CD4-positive, CD25-positive, alpha-beta regulatory T cell (primary cell): ENCODE measurements at regions not wholly inside any gene's neighbourhood (a gene's known extent, or its start where the extent isn't known, plus 50 kb on each side); places are given as distances from the start of the nearest gene placed in this dataset.

ENCODE experiments used
- ATAC-seq, 2 donors: fragments of 150-1000 bp; cut with Tn5 transposase; one replicate each; pipeline ENCODE4 v1.10.0; 2021; ENCODE audit warnings: low read depth in 2 of 2, moderate number of reproducible peaks in 2 of 2, moderate library complexity in 1 of 2
- DNase-seq, 3 donors: peaks; one replicate each; pipeline versions ENCODE4 v3.0.0 to v3.0.0-alpha.2; 2012 to 2022; ENCODE audit warnings: mixed read lengths in 1 of 3
- H3K27ac ChIP-seq: one replicate; pipeline ENCODE4 v1.7.0; 2013; ENCODE audit warnings: mild to moderate bottlenecking, low read length; ENCODE audit not compliant: insufficient read depth, poor library complexity, severe bottlenecking
- H3K27me3 ChIP-seq: one replicate; pipeline ENCODE4 v1.7.0; 2013; ENCODE audit warnings: low read length; ENCODE audit not compliant: control insufficient read depth, insufficient read depth
- H3K36me3 ChIP-seq: one replicate; pipeline ENCODE4 v1.7.0; 2013; ENCODE audit warnings: mild to moderate bottlenecking, low read length, moderate library complexity; ENCODE audit not compliant: control insufficient read depth, insufficient read depth
- H3K4me1 ChIP-seq: 2 replicates; pipeline ENCODE4 v1.7.0; 2013; ENCODE audit warnings: mild to moderate bottlenecking, low read length; ENCODE audit not compliant: insufficient read depth, control insufficient read depth, poor library complexity, severe bottlenecking
- H3K4me3 ChIP-seq: one replicate; pipeline ENCODE4 v1.7.0; 2013; ENCODE audit warnings: low read depth, mild to moderate bottlenecking, low read length, moderate library complexity
- H3K9me3 ChIP-seq, 2 experiments: 1 replicate in 1 of 2; 2 replicates in 1 of 2; pipeline ENCODE4 v1.7.0; 2013; ENCODE audit warnings: low read length in 2 of 2, mild to moderate bottlenecking in 1 of 2, moderate library complexity in 1 of 2; ENCODE audit not compliant: control insufficient read depth in 2 of 2
- H3K27ac Mint-ChIP-seq, 3 donors: one replicate each; pipeline ENCODE4 v1.8.0; 2020 to 2022; ENCODE audit warnings: mild to moderate bottlenecking in 3 of 3, mixed read lengths in 3 of 3, moderate library complexity in 2 of 3
- H3K27me3 Mint-ChIP-seq: one replicate; pipeline ENCODE4 v1.8.0; 2022; ENCODE audit warnings: mild to moderate bottlenecking, mixed read lengths
- H3K36me3 Mint-ChIP-seq: one replicate; pipeline ENCODE4 v1.8.0; 2020; ENCODE audit warnings: mixed read lengths
- H3K4me1 Mint-ChIP-seq, 4 donors: one replicate each; pipeline ENCODE4 v1.8.0; 2020 to 2022; ENCODE audit warnings: mixed read lengths in 4 of 4, mild to moderate bottlenecking in 1 of 4
- H3K4me3 Mint-ChIP-seq, 4 donors: one replicate each; pipeline ENCODE4 v1.8.0; 2020 to 2022; ENCODE audit warnings: mild to moderate bottlenecking in 4 of 4, mixed read lengths in 4 of 4, moderate library complexity in 3 of 4
- H3K9me3 Mint-ChIP-seq, 7 donors: one replicate each; pipeline ENCODE4 v1.8.0; 2020 to 2022; ENCODE audit warnings: mixed read lengths in 7 of 7, mild to moderate bottlenecking in 3 of 7, moderate library complexity in 2 of 7

GRCh38 chr15:31433091-31433490 is 106.5 kb downstream of the KLF13 start:
- Mint-ChIP-seq H3K4me1 (peaks cover 16 to 53% (median 30%) of the 10 kb centered on the region in 4 donors), H3K27ac (peak overlapping the region; percentile 95 to 99 (median 96)), H3K9me3 (no peaks in the 10 kb centered on the region), H3K27me3 (no peaks in the 10 kb centered on the region), H3K36me3 (no peaks in the 10 kb centered on the region), H3K4me3 (no peak overlapping the region)
- H3K27me3 ChIP-seq = no peaks in the 10 kb centered on the region
- H3K4me3 ChIP-seq = no peak overlapping the region
- H3K27ac ChIP-seq = no peak overlapping the region
- peaks cover 36% of the 10 kb centered on the region for H3K4me1 ChIP-seq
- no peaks in the 10 kb centered on the region for H3K36me3 ChIP-seq
- DNase-seq (no peak), ATAC-seq (no peak)
- no peaks in the 10 kb centered on the region for H3K9me3 ChIP-seq

GRCh38 chr15:31433574-31433973 is 106.9 kb downstream of the KLF13 start:
- ATAC-seq (no peak), DNase-seq (no peak)
- H3K36me3 ChIP-seq = no peaks in the 10 kb centered on the region
- Mint-ChIP-seq H3K27ac (peak overlapping the region; percentile 95 to 99 (median 96)), H3K4me3 (peak overlapping the region in 1 of 4 donors; percentile 82), H3K9me3 (no peaks in the 10 kb centered on the region), H3K27me3 (no peaks in the 10 kb centered on the region), H3K4me1 (peaks cover 16 to 57% (median 31%) of the 10 kb centered on the region in 4 donors), H3K36me3 (no peaks in the 10 kb centered on the region)
- H3K27ac ChIP-seq = peak overlapping the region; percentile 85
- no peaks in the 10 kb centered on the region for H3K27me3 ChIP-seq
- peaks cover 36% of the 10 kb centered on the region for H3K4me1 ChIP-seq
- no peak overlapping the region for H3K4me3 ChIP-seq
- no peaks in the 10 kb centered on the region for H3K9me3 ChIP-seq

- Mint-ChIP-seq H3K4me3 (peak overlapping the region; percentile 66 to 89 (median 82)), H3K4me1 (peaks cover 12 to 64% (median 30%) of the 10 kb centered on the region in 4 donors), H3K27me3 (no peaks in the 10 kb centered on the region), H3K36me3 (no peaks in the 10 kb centered on the region), H3K9me3 (no peaks in the 10 kb centered on the region), H3K27ac (peak overlapping the region; percentile 95 to 99 (median 96))
- DNase-seq (no peak), ATAC-seq (no peak)
- Histone ChIP-seq H3K9me3 (no peaks in the 10 kb centered on the region), H3K4me1 (peaks cover 36% of the 10 kb centered on the region), H3K27ac (peak overlapping the region; percentile 85), H3K4me3 (no peak overlapping the region), H3K27me3 (no peaks in the 10 kb centered on the region), H3K36me3 (no peaks in the 10 kb centered on the region)
Observed at GRCh38 chr15:31434275-31434587, 107.6 kb downstream of the KLF13 start.

- Mint-ChIP-seq H3K4me3 (peak overlapping the region; percentile 82 to 93 (median 86)), H3K9me3 (no peaks in the 10 kb centered on the region), H3K4me1 (peaks cover 9 to 69% (median 31%) of the 10 kb centered on the region in 4 donors), H3K36me3 (no peaks in the 10 kb centered on the region), H3K27me3 (no peaks in the 10 kb centered on the region), H3K27ac (peak overlapping the region; percentile 95 to 99 (median 96))
- Histone ChIP-seq H3K4me1 (peaks cover 36% of the 10 kb centered on the region), H3K27me3 (no peaks in the 10 kb centered on the region), H3K36me3 (no peaks in the 10 kb centered on the region), H3K27ac (peak overlapping the region; percentile 85), H3K9me3 (no peaks in the 10 kb centered on the region), H3K4me3 (peak overlapping the region; percentile 83)
- ATAC-seq (peak; percentile 71 to 76), DNase-seq (peak; percentile 46 to 96 (median 75))
Observed at GRCh38 chr15:31434588-31435260, 108.1 kb downstream of the KLF13 start.

GRCh38 chr15:31435261-31435911 is 108.8 kb downstream of the KLF13 start:
- peak; percentile 64 to 68 for ATAC-seq
- peak overlapping the region; percentile 82 to 93 (median 86) for H3K4me3 Mint-ChIP-seq
- no peaks in the 10 kb centered on the region for H3K27me3 ChIP-seq

GRCh38 chr15:31435912-31436628 is 109.4 kb downstream of the KLF13 start:
- Mint-ChIP-seq H3K27ac (peak overlapping the region; percentile 95 to 99 (median 96)), H3K4me1 (peaks cover 9 to 68% (median 31%) of the 10 kb centered on the region in 4 donors), H3K9me3 (no peaks in the 10 kb centered on the region), H3K27me3 (peaks cover 4% of the 10 kb centered on the region), H3K36me3 (no peaks in the 10 kb centered on the region), H3K4me3 (peak overlapping the region; percentile 82 to 93 (median 86))
- Histone ChIP-seq H3K27me3 (no peaks in the 10 kb centered on the region), H3K4me1 (peaks cover 42% of the 10 kb centered on the region), H3K4me3 (peak overlapping the region; percentile 83), H3K36me3 (no peaks in the 10 kb centered on the region), H3K27ac (peak overlapping the region; percentile 85), H3K9me3 (no peaks in the 10 kb centered on the region)
- ATAC-seq = no peak
- DNase-seq = no peak

More at GRCh38 chr15:31435261-31435911, 108.8 kb downstream of the KLF13 start:
- Histone ChIP-seq H3K9me3 (no peaks in the 10 kb centered on the region), H3K4me1 (peaks cover 37% of the 10 kb centered on the region), H3K27ac (peak overlapping the region; percentile 85), H3K36me3 (no peaks in the 10 kb centered on the region), H3K4me3 (peak overlapping the region; percentile 83)
- peak; percentile 54 to 91 (median 81) for DNase-seq
- peak overlapping the region; percentile 95 to 99 (median 96) for H3K27ac Mint-ChIP-seq
- no peaks in the 10 kb centered on the region for H3K9me3 Mint-ChIP-seq
- no peaks in the 10 kb centered on the region for H3K36me3 Mint-ChIP-seq
- H3K4me1 Mint-ChIP-seq = peaks cover 9 to 68% (median 31%) of the 10 kb centered on the region in 4 donors
- H3K27me3 Mint-ChIP-seq = peaks cover 1% of the 10 kb centered on the region

GRCh38 chr15:31437686-31438085 is 111.1 kb downstream of the KLF13 start:
- peaks cover 46% of the 10 kb centered on the region for H3K4me1 ChIP-seq
- Mint-ChIP-seq H3K9me3 (no peaks in the 10 kb centered on the region), H3K36me3 (no peaks in the 10 kb centered on the region), H3K27ac (peak overlapping the region; percentile 88 to 94 (median 93)), H3K4me3 (no peak overlapping the region), H3K27me3 (peaks cover 4% of the 10 kb centered on the region), H3K4me1 (peaks cover 9 to 84% (median 34%) of the 10 kb centered on the region in 4 donors)
- H3K9me3 ChIP-seq = no peaks in the 10 kb centered on the region
- DNase-seq (no peak), ATAC-seq (no peak)
- H3K36me3 ChIP-seq = no peaks in the 10 kb centered on the region
- no peak overlapping the region for H3K4me3 ChIP-seq
- H3K27ac ChIP-seq = peak overlapping the region; percentile 20
- H3K27me3 ChIP-seq = no peaks in the 10 kb centered on the region
